BJ (cell line): ENCODE measurements at regions not wholly inside any gene's neighbourhood (a gene's known extent, or its start where the extent isn't known, plus 50 kb on each side); places are given as distances from the start of the nearest gene placed in this dataset.

Experiments
- CTCF ChIA-PET: fragments of 350-600 bp; formaldehyde crosslinking; extraction: SDS; loops from one replicate; lab custom pipeline; 2021; ENCODE audit warnings: antibody characterized with exemption, inconsistent platforms; lab: Yijun Ruan, JAX
- POLR2A ChIA-PET: fragments of 300-600 bp; sonication (Branson Sonifier 250); formaldehyde crosslinking; extraction: SDS; loops from one replicate; lab custom pipeline; 2021; ENCODE audit warnings: antibody characterized with exemption; lab: Charles Lee
- DNase-seq: peaks from one replicate; pipeline ENCODE4 v3.0.0-alpha.2; 2011; ENCODE audit warnings: low read depth
- H3K27me3 ChIP-seq: 2 replicates; pipeline ENCODE4 v1.6.0; 2011; ENCODE audit warnings: low read length; ENCODE audit not compliant: control insufficient read depth, insufficient read depth
- H3K36me3 ChIP-seq: 2 replicates; pipeline ENCODE4 v1.5.1; 2011; ENCODE audit warnings: low read length; ENCODE audit not compliant: control insufficient read depth, insufficient read depth
- H3K4me3 ChIP-seq: 2 replicates; pipeline ENCODE4 v1.5.1; 2011; ENCODE audit warnings: low read depth, mild to moderate bottlenecking, control low read depth, low read length
- TF ChIP-seq, protein P1 (sequence below): IDR thresholded peaks from 2 replicates; pipeline ENCODE4 v1.5.1; 2011; ENCODE audit warnings: low read depth, mild to moderate bottlenecking, control low read depth, inconsistent platforms, low read length, moderate library complexity; ENCODE audit not compliant: insufficient read depth

DNA sequence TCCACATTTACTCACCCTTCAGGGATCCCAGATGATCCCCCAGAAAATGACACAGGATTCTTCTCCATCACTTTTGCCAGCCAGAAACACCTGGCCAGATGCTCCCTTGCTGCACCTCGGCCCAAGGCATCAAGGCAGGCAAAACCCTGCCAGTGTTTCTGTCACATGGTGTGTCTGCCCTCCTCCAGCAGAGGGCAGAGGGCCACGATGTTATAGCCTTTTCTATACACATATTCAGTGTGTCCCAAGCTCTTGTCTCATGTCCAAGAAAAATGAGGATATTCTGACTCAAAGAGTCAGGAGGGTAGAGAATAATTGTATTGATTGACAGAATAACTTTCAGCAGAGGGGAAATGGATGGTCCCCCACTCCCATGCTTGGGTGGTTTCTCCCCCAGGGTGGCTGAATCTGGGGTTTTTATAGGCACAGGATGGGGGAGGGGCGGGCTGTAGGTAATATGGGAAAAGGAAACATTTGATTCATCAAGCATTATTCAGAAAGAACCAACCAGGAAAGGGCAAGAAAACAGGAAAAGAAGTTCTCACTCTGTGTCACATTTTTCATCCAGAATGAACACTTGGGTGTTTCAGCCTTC is 933.9 kb downstream of the TRIB2 start:
- TF ChIP-seq, protein P1, sequence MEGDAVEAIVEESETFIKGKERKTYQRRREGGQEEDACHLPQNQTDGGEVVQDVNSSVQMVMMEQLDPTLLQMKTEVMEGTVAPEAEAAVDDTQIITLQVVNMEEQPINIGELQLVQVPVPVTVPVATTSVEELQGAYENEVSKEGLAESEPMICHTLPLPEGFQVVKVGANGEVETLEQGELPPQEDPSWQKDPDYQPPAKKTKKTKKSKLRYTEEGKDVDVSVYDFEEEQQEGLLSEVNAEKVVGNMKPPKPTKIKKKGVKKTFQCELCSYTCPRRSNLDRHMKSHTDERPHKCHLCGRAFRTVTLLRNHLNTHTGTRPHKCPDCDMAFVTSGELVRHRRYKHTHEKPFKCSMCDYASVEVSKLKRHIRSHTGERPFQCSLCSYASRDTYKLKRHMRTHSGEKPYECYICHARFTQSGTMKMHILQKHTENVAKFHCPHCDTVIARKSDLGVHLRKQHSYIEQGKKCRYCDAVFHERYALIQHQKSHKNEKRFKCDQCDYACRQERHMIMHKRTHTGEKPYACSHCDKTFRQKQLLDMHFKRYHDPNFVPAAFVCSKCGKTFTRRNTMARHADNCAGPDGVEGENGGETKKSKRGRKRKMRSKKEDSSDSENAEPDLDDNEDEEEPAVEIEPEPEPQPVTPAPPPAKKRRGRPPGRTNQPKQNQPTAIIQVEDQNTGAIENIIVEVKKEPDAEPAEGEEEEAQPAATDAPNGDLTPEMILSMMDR: no peak
- CTCF ChIA-PET: no interaction called here
- POLR2A ChIA-PET: no interaction called here
- DNase-seq: no peak
- no peaks in the 10 kb centered on the region for H3K27me3 ChIP-seq
- no peaks in the 10 kb centered on the region for H3K36me3 ChIP-seq
- H3K4me3 ChIP-seq: no peak overlapping the region

DNA sequence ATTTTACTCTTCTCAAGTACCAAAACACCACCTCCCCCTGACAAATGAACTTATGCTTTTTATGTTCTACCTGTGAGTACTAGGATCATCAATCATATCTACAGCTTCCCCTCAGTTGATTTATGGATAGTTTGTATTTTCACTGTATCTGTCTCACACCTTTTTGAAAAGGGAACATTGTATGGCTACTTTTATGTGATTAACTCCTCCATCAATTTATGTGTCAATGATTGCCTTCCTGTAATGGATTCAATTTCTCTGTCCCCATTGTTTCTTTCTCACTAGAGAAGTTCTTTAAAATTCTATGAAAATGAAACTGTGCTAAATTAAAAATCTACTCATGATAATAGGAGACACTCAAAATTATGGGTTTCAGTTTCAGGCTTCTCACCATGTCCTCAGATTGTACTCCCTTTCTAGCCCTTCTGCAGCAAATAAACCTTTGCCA is 935.0 kb downstream of the TRIB2 start:
- no peaks in the 10 kb centered on the region for H3K36me3 ChIP-seq
- POLR2A ChIA-PET: no interaction called here
- H3K27me3 ChIP-seq: no peaks in the 10 kb centered on the region
- DNase-seq: no peak
- CTCF ChIA-PET: no interaction called here
- no peak overlapping the region for H3K4me3 ChIP-seq
- TF ChIP-seq, protein P1: no peak

GRCh38 chr2:13652531-13653313 is 936.0 kb downstream of the TRIB2 start:
- Histone ChIP-seq H3K27me3 (no peaks in the 10 kb centered on the region), H3K36me3 (no peaks in the 10 kb centered on the region), H3K4me3 (no peak overlapping the region)
- ChIA-PET CTCF (no interaction called here), POLR2A (no interaction called here)
- TF ChIP-seq, protein P1: no peak
- no peak for DNase-seq

DNA sequence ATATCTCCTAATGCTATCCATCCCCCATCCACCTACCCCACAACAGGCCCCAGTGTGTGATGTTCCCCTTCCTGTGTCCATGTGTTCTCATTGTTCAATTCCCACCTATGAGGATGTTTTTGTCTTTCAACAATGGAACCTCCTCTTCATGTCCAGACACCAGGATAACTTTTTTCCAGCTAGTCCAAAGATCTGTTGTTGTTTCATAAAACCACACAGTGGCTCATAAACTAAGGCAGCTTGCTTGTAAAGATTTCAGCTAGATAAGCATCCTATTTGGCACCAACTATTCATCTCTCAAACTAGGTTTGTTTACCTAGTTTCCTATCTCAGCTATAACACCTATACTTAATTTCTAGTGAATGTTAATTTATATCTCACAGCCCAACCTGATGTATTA is 937.7 kb downstream of the TRIB2 start:
- TF ChIP-seq, protein P1: no peak
- Histone ChIP-seq H3K4me3 (no peak overlapping the region), H3K27me3 (no peaks in the 10 kb centered on the region), H3K36me3 (no peaks in the 10 kb centered on the region)
- ChIA-PET POLR2A (no interaction called here), CTCF (no interaction called here)
- DNase-seq: no peak

GRCh38 chr2:13660231-13660630 is 943.5 kb downstream of the TRIB2 start:
- Histone ChIP-seq H3K4me3 (no peak overlapping the region), H3K27me3 (no peaks in the 10 kb centered on the region), H3K36me3 (no peaks in the 10 kb centered on the region)
- no peak for DNase-seq
- TF ChIP-seq, protein P1: no peak
- CTCF ChIA-PET: no interaction called here
- POLR2A ChIA-PET: no interaction called here
